SKM-1 treated with dmso at 0.1 percent for 144 hours (cell line): ENCODE measurements at regions not wholly inside any gene's neighbourhood (a gene's known extent, or its start where the extent isn't known, plus 50 kb on each side); places are given as distances from the start of the nearest gene placed in this dataset.
"Not testable (repeated sequence)": the region's sequence is repeated elsewhere in the genome, so short reads cannot be mapped to it uniquely, and the experiment has no call there.

Experiments used
- DNase-seq: peaks from one replicate; lab custom pipeline; 2025; ENCODE audit not compliant: unreplicated experiment; lab: John Stamatoyannopoulos, UW

GRCh38 chr9:32069969-32070368 lies 314.5 kb upstream of the ACO1 start:
- no peak for DNase-seq

- no peak for DNase-seq
Observed at GRCh38 chr9:32072570-32072969, 311.9 kb upstream of the ACO1 start.

GRCh38 chr9:32092031-32092430 lies 292.4 kb upstream of the ACO1 start:
- no peak for DNase-seq

- DNase-seq: no peak
Observed at GRCh38 chr9:32117291-32117690, 267.2 kb upstream of the ACO1 start.

- DNase-seq: no peak
Observed at GRCh38 chr9:32128546-32128945, 255.9 kb upstream of the ACO1 start.

GRCh38 chr9:32130709-32131108 lies 253.7 kb upstream of the ACO1 start:
- DNase-seq: not testable (repeated sequence)

- DNase-seq: peak; percentile 6
Observed at GRCh38 chr9:32136700-32137339, 247.6 kb upstream of the ACO1 start.

GRCh38 chr9:32142074-32142473 lies 242.4 kb upstream of the ACO1 start:
- DNase-seq: no peak

- DNase-seq: not testable (repeated sequence)
Observed at GRCh38 chr9:32148553-32148952, 235.9 kb upstream of the ACO1 start.

- no peak for DNase-seq
Observed at GRCh38 chr9:32161209-32161608, 223.2 kb upstream of the ACO1 start.

GRCh38 chr9:32161720-32162119 lies 222.7 kb upstream of the ACO1 start:
- no peak for DNase-seq

GRCh38 chr9:32166316-32166715 lies 218.1 kb upstream of the ACO1 start:
- DNase-seq: not testable (repeated sequence)

GRCh38 chr9:32171339-32171738 lies 213.1 kb upstream of the ACO1 start:
- DNase-seq: no peak

- no peak for DNase-seq
Observed at GRCh38 chr9:32172256-32172655, 212.2 kb upstream of the ACO1 start.

- DNase-seq: no peak
Observed at GRCh38 chr9:32177396-32177795, 207.0 kb upstream of the ACO1 start.

GRCh38 chr9:32180597-32180996 lies 203.8 kb upstream of the ACO1 start:
- no peak for DNase-seq

- DNase-seq: no peak
Observed at GRCh38 chr9:32200241-32200640, 184.2 kb upstream of the ACO1 start.

GRCh38 chr9:32200896-32201295 lies 183.5 kb upstream of the ACO1 start:
- no peak for DNase-seq

GRCh38 chr9:32209164-32209563 lies 175.3 kb upstream of the ACO1 start:
- not testable (repeated sequence) for DNase-seq

- DNase-seq: no peak
Observed at GRCh38 chr9:32218100-32218767, 166.2 kb upstream of the ACO1 start.

GRCh38 chr9:32220750-32221149 lies 163.7 kb upstream of the ACO1 start:
- no peak for DNase-seq

GRCh38 chr9:32234451-32234850 lies 150.0 kb upstream of the ACO1 start:
- no peak for DNase-seq

GRCh38 chr9:32247168-32247567 lies 137.3 kb upstream of the ACO1 start:
- no peak for DNase-seq
